Kidney epithelial cell (primary cell): ENCODE measurements at regions not wholly inside any gene's neighbourhood (a gene's known extent, or its start where the extent isn't known, plus 50 kb on each side); places are given as distances from the start of the nearest gene placed in this dataset.

Experiments
- DNase-seq: peaks from one replicate; pipeline ENCODE4 v3.0.0-alpha.2; 2010; ENCODE audit warnings: low read depth
- H3K27me3 ChIP-seq: 2 replicates; pipeline ENCODE4 v1.6.0; 2011; ENCODE audit warnings: low read length; ENCODE audit not compliant: control insufficient read depth, insufficient read depth
- H3K36me3 ChIP-seq: 2 replicates; pipeline ENCODE4 v1.5.1; 2011; ENCODE audit warnings: low read length; ENCODE audit not compliant: control insufficient read depth, insufficient read depth
- H3K4me3 ChIP-seq: 2 replicates; pipeline ENCODE4 v1.5.1; 2011; ENCODE audit warnings: low read depth, mild to moderate bottlenecking, control low read depth, low read length
- CTCF ChIP-seq: IDR thresholded peaks from 2 replicates; pipeline ENCODE4 v1.5.1; 2011; ENCODE audit warnings: mild to moderate bottlenecking, moderate library complexity, low read length, control low read depth, inconsistent platforms; ENCODE audit not compliant: insufficient read depth, poor library complexity, severe bottlenecking

- peaks cover 2% of the 10 kb centered on the region for H3K27me3 ChIP-seq
- no peak for TF ChIP-seq CTCF
- no peak overlapping the region for H3K4me3 ChIP-seq
- no peak for DNase-seq
- no peaks in the 10 kb centered on the region for H3K36me3 ChIP-seq
These were observed 72.9 kb downstream of the RPLP1 start for GRCh38 chr15:69525543-69525942.

GRCh38 chr15:69526081-69527061, 73.8 kb downstream of the RPLP1 start:
- Histone ChIP-seq H3K4me3 (no peak overlapping the region), H3K36me3 (no peaks in the 10 kb centered on the region), H3K27me3 (peaks cover 4% of the 10 kb centered on the region)
- DNase-seq = no peak
- no peak for TF ChIP-seq CTCF

GRCh38 chr15:69529141-69529540, 76.5 kb downstream of the RPLP1 start:
- Histone ChIP-seq H3K27me3 (peaks cover 4% of the 10 kb centered on the region), H3K36me3 (no peaks in the 10 kb centered on the region), H3K4me3 (no peak overlapping the region)
- DNase-seq = no peak
- TF ChIP-seq CTCF = no peak

- Histone ChIP-seq H3K36me3 (no peaks in the 10 kb centered on the region), H3K4me3 (no peak overlapping the region), H3K27me3 (peaks cover 4% of the 10 kb centered on the region)
- DNase-seq = no peak
- peak; percentile 3 for TF ChIP-seq CTCF
These were observed 77.5 kb downstream of the RPLP1 start for GRCh38 chr15:69529961-69530633.

- DNase-seq = no peak
These were observed 78.5 kb downstream of the RPLP1 start for GRCh38 chr15:69530991-69531664.

More at GRCh38 chr15:69530991-69531664, 78.5 kb downstream of the RPLP1 start:
- H3K4me3 ChIP-seq = no peak overlapping the region
- H3K36me3 ChIP-seq = no peaks in the 10 kb centered on the region
- H3K27me3 ChIP-seq = peaks cover 4% of the 10 kb centered on the region
- no peak for TF ChIP-seq CTCF
